ENCODE measurements at regions not wholly inside any gene's neighbourhood (a gene's known extent, or its start where the extent isn't known, plus 50 kb on each side); places are given as distances from the start of the nearest gene placed in this dataset.
A peak's percentile ranks its signal among the peaks of the same experiment; 100 is the strongest.

- ChIA-PET POLR2A (ENCODE audit: low non-redundant PET) (no interaction called here), CTCF (no interaction called here)
- DNase-seq (ENCODE audit: low spot score) = no peak
- no TSS peak for BruUV-seq (replicated peaks)
- H3K27me3 ChIP-seq (replicated peaks; ENCODE audit: insufficient read depth, low read depth, low read length, poor library complexity) = no peaks in the 10 kb centered on the region
- no peaks in the 10 kb centered on the region for H3K36me3 ChIP-seq (ENCODE audit: insufficient read depth, low read length, poor library complexity, severe bottlenecking)
- H3K4me1 ChIP-seq (ENCODE audit: insufficient read depth, low read length, poor library complexity, severe bottlenecking) = peaks cover 7% of the 10 kb centered on the region
- H3K4me3 ChIP-seq (ENCODE audit: low read depth, low read length, poor library complexity, severe bottlenecking) = no peak overlapping the region
- TF ChIP-seq EZH2 (IDR thresholded peaks at IDR 0.05; ENCODE audit: borderline replicate concordance, low read depth, low read length, poor library complexity, severe bottlenecking) = no peak
- no peak for TF ChIP-seq CTCF (conservative IDR thresholded peaks at IDR 0.05; ENCODE audit: low read depth, low read length)
- H3K9me3 ChIP-seq (ENCODE audit: low read depth, low read length, poor library complexity, severe bottlenecking) = no peaks in the 10 kb centered on the region
- intact Hi-C loops (cut with micrococcal nuclease; ENCODE audit: unreplicated experiment) = no loop called here
- no peak overlapping the region for H3K27ac ChIP-seq (ENCODE audit: low read depth, low read length, poor library complexity, severe bottlenecking)
Measured at GRCh38 chrX:10079231-10079630, 77.5 kb upstream of the CLCN4 start.

- ChIA-PET CTCF (no interaction called here), POLR2A (ENCODE audit: low non-redundant PET) (no interaction called here)
- no peaks in the 10 kb centered on the region for H3K36me3 ChIP-seq (ENCODE audit: insufficient read depth, low read length, poor library complexity, severe bottlenecking)
- no peak overlapping the region for H3K4me3 ChIP-seq (ENCODE audit: low read depth, low read length, poor library complexity, severe bottlenecking)
- H3K9me3 ChIP-seq (ENCODE audit: low read depth, low read length, poor library complexity, severe bottlenecking) = no peaks in the 10 kb centered on the region
- intact Hi-C loops (cut with micrococcal nuclease; ENCODE audit: unreplicated experiment) = no loop called here
- BruUV-seq (replicated peaks) = no TSS peak
- H3K27ac ChIP-seq (ENCODE audit: low read depth, low read length, poor library complexity, severe bottlenecking) = no peak overlapping the region
- no peaks in the 10 kb centered on the region for H3K27me3 ChIP-seq (replicated peaks; ENCODE audit: insufficient read depth, low read depth, low read length, poor library complexity)
- H3K4me1 ChIP-seq (ENCODE audit: insufficient read depth, low read length, poor library complexity, severe bottlenecking) = peaks cover 7% of the 10 kb centered on the region
- no peak for TF ChIP-seq EZH2 (IDR thresholded peaks at IDR 0.05; ENCODE audit: borderline replicate concordance, low read depth, low read length, poor library complexity, severe bottlenecking)
- no peak for TF ChIP-seq CTCF (conservative IDR thresholded peaks at IDR 0.05; ENCODE audit: low read depth, low read length)
- DNase-seq (ENCODE audit: low spot score) = no peak
Measured at GRCh38 chrX:10083809-10084208, 73.0 kb upstream of the CLCN4 start.

- DNase-seq (ENCODE audit: low spot score) = peak; percentile 26
- no peak overlapping the region for H3K4me3 ChIP-seq (ENCODE audit: low read depth, low read length, poor library complexity, severe bottlenecking)
- H3K27ac ChIP-seq (ENCODE audit: low read depth, low read length, poor library complexity, severe bottlenecking) = no peak overlapping the region
- H3K4me1 ChIP-seq (ENCODE audit: insufficient read depth, low read length, poor library complexity, severe bottlenecking) = no peaks in the 10 kb centered on the region
- CTCF ChIA-PET = no interaction called here
- H3K36me3 ChIP-seq (ENCODE audit: insufficient read depth, low read length, poor library complexity, severe bottlenecking) = no peaks in the 10 kb centered on the region
- no peaks in the 10 kb centered on the region for H3K27me3 ChIP-seq (replicated peaks; ENCODE audit: insufficient read depth, low read depth, low read length, poor library complexity)
- POLR2A ChIA-PET (ENCODE audit: low non-redundant PET) = no interaction called here
- BruUV-seq (replicated peaks) = no TSS peak
- H3K9me3 ChIP-seq (ENCODE audit: low read depth, low read length, poor library complexity, severe bottlenecking) = no peaks in the 10 kb centered on the region
- TF ChIP-seq EZH2 (IDR thresholded peaks at IDR 0.05; ENCODE audit: borderline replicate concordance, low read depth, low read length, poor library complexity, severe bottlenecking) (no peak), CTCF (conservative IDR thresholded peaks at IDR 0.05; ENCODE audit: low read depth, low read length) (no peak)
- intact Hi-C loops (cut with micrococcal nuclease; ENCODE audit: unreplicated experiment) = no loop called here
Measured at GRCh38 chrX:10085223-10085622, 71.6 kb upstream of the CLCN4 start.

All from A673 (cell line).